ENCODE measurements at regions not wholly inside any gene's neighbourhood (a gene's known extent, or its start where the extent isn't known, plus 50 kb on each side); places are given as distances from the start of the nearest gene placed in this dataset.
"Not testable (repeated sequence)": the region's sequence is repeated elsewhere in the genome, so short reads cannot be mapped to it uniquely, and the experiment has no call there.

DNA sequence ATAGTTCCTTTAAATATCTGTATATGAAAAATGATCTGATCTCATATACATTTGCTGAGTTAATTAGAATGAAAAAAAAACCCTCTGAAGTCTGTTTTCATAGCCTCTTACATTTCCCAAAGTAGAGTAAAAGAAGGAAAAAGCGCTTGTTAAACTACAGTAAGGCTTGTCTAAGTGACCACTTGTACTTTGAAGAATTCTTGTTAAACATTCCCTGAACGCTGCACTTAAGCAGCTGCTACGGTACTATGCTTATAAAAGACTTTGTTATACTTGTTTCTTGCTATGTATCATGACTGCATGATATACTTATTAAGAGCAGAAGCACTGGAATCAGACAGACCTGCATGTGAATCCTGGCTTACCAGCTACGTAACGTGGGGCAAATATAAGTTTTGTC lies 81.7 kb upstream of the MTAP start:
- no peaks in the 10 kb centered on the region for H3K27me3 ChIP-seq
- no peaks in the 10 kb centered on the region for H3K4me1 ChIP-seq
- H3K4me3 ChIP-seq (replicated peaks in 1 of 3), result no peak overlapping the region
- intact Hi-C loops (cut with DNase I), result no loop called here
- WGBS, 2 donors, result 39 to 49% methylated on average over 5 of the region's 5 CpGs
- H3K9me3 ChIP-seq, result no peaks in the 10 kb centered on the region
- no peak for TF ChIP-seq POLR2A (IDR thresholded peaks at IDR 0.05)
- TF ChIP-seq, protein P1, sequence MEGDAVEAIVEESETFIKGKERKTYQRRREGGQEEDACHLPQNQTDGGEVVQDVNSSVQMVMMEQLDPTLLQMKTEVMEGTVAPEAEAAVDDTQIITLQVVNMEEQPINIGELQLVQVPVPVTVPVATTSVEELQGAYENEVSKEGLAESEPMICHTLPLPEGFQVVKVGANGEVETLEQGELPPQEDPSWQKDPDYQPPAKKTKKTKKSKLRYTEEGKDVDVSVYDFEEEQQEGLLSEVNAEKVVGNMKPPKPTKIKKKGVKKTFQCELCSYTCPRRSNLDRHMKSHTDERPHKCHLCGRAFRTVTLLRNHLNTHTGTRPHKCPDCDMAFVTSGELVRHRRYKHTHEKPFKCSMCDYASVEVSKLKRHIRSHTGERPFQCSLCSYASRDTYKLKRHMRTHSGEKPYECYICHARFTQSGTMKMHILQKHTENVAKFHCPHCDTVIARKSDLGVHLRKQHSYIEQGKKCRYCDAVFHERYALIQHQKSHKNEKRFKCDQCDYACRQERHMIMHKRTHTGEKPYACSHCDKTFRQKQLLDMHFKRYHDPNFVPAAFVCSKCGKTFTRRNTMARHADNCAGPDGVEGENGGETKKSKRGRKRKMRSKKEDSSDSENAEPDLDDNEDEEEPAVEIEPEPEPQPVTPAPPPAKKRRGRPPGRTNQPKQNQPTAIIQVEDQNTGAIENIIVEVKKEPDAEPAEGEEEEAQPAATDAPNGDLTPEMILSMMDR (IDR thresholded peaks at IDR 0.05), result no peak
- H3K36me3 ChIP-seq, result no peaks in the 10 kb centered on the region
- no peak overlapping the region for H3K27ac ChIP-seq
- no peak for DNase-seq

DNA sequence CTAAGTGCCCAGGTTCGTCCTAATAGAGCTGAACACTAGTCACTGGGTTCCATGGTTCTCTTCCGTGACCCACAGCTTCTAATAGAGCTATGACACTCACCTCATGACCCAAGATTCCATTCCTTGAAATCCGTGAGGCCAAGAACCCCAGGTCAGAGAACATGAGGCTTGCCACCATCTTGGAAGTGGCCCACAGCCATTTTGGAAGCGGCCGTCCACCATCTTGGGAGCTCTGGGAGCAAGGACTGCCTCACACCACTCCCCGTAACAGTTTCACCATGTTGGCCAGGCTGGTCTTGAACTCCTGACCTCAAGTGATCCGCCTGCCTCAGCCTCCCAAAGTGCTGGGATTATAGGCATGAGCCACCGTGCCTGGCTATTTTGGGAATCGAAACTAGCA lies 75.0 kb upstream of the MTAP start:
- intact Hi-C loops (cut with DNase I); H3K27ac ChIP-seq; DNase-seq; H3K4me3 ChIP-seq (replicated peaks in 1 of 3); H3K4me1 ChIP-seq; H3K27me3 ChIP-seq; H3K9me3 ChIP-seq; H3K36me3 ChIP-seq: not testable (repeated sequence)
- 89 to 98% methylated on average over 8 to 9 of the region's 9 CpGs for WGBS, 2 donors

DNA sequence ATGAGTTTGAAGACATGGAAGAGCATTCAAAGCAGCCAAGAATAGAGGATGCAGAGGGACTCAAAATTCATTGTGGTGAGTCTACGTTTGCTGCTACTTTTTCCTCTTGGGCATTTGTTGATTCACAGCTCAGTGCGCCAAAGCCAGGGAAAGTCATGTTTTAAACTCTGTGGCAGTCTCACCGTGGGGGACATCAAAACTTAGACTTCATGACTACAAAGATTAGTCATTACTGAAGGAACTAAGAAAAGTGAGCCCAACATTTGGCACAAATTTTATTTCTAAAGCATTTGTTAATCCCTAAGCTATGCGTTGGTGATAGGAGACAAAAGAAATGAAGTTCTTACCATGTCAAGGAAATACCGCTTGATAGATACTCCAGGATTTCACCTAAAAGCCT lies 73.7 kb upstream of the MTAP start:
- H3K27me3 ChIP-seq, result no peaks in the 10 kb centered on the region
- WGBS, 2 donors, result 75 to 87% methylated on average over 5 of the region's 5 CpGs

DNA sequence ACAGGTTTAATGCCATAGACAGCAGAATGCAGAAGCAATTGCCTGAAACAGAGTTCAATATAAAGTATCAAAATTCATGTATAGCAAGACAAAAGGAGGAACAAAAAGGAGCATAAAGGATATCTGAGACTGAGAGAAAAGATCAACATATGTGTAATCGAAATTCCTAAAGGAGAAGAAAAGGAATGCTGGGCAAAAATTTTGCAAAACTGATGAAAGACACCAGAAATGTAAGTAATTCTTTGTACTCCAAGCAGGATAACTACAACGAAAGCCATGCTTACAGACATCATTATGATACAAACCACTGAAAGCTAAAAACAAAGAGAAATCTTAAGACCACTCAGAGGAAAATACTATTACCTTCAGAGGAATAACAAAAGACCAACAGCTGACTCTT lies 72.8 kb upstream of the MTAP start:
- 69 to 73% methylated on average over 2 of the region's 2 CpGs for WGBS, 2 donors
- intact Hi-C loops (cut with DNase I), result no loop called here
- Histone ChIP-seq H3K36me3 (no peaks in the 10 kb centered on the region), H3K27ac (no peak overlapping the region), H3K27me3 (no peaks in the 10 kb centered on the region), H3K9me3 (no peaks in the 10 kb centered on the region), H3K4me1 (no peaks in the 10 kb centered on the region), H3K4me3 (replicated peaks in 1 of 3) (no peak overlapping the region)
- no peak for TF ChIP-seq POLR2A (IDR thresholded peaks at IDR 0.05)
- TF ChIP-seq, protein P1 (IDR thresholded peaks at IDR 0.05), result no peak
- DNase-seq, result no peak

More for the DNA sequence above, 73.7 kb upstream of the MTAP start:
- Histone ChIP-seq H3K9me3 (no peaks in the 10 kb centered on the region), H3K4me3 (replicated peaks in 1 of 3) (no peak overlapping the region), H3K4me1 (no peaks in the 10 kb centered on the region), H3K27ac (no peak overlapping the region), H3K36me3 (no peaks in the 10 kb centered on the region)
- TF ChIP-seq POLR2A (IDR thresholded peaks at IDR 0.05), result no peak
- TF ChIP-seq, protein P1 (IDR thresholded peaks at IDR 0.05), result no peak
- intact Hi-C loops (cut with DNase I), result no loop called here
- DNase-seq, result no peak

DNA sequence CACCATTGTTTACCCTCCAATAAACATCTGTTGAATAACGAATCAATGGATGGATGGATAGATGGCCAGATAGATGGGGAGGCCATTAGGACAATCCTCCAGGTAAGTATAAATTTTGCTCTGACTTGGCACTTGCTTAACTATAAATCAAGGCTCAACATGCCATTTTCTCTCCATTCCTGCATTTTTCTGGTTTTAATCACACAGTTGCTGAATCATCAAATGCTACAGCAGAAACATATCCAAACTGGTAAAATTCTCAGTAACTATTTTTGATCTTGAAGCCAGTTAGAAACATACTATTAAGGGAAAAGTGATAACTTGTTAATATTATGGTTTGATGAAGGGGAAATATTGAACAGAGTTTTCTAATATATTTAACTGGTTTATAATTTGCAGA lies 71.5 kb upstream of the MTAP start:
- 71 to 76% methylated on average over 1 of the region's 1 CpG for whole genome bisulfite sequencing, 2 donors
- intact Hi-C loops (cut with DNase I), result no loop called here
- TF ChIP-seq, protein P1 (IDR thresholded peaks at IDR 0.05), result no peak
- no peak for TF ChIP-seq POLR2A (IDR thresholded peaks at IDR 0.05)

DNA sequence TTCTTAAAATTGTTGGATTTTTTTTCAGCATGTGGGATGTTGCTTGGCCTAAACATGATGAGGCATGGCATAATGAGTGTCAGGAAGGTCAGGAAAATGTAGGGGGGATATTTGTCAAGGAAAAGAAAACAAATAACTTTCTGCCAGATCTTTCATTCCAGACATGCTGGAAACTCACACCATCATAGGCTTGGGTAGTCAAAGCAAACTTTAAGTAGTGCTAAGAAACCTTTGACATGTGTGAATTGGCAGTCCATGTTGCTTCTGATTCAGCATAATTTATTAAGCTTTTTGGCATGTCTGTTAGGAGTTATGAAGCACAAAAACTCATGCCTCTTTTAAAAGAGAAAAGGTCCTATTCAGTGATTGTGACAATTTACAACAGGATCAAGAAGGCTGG lies 61.3 kb upstream of the MTAP start:
- Histone ChIP-seq H3K4me3 (replicated peaks in 1 of 3) (no peak overlapping the region), H3K4me1 (no peaks in the 10 kb centered on the region), H3K27ac (no peak overlapping the region), H3K27me3 (no peaks in the 10 kb centered on the region), H3K9me3 (no peaks in the 10 kb centered on the region), H3K36me3 (no peaks in the 10 kb centered on the region)
- intact Hi-C loops (cut with DNase I), result no loop called here
- TF ChIP-seq, protein P1 (IDR thresholded peaks at IDR 0.05), result no peak
- no peak for TF ChIP-seq POLR2A (IDR thresholded peaks at IDR 0.05)
- DNase-seq, result no peak

More for the DNA sequence above, 71.5 kb upstream of the MTAP start:
- no peaks in the 10 kb centered on the region for H3K4me1 ChIP-seq
- H3K27me3 ChIP-seq, result no peaks in the 10 kb centered on the region
- H3K4me3 ChIP-seq (replicated peaks in 1 of 3), result no peak overlapping the region
- no peaks in the 10 kb centered on the region for H3K36me3 ChIP-seq
- no peak for DNase-seq
- H3K27ac ChIP-seq, result no peak overlapping the region
- no peaks in the 10 kb centered on the region for H3K9me3 ChIP-seq
